ENCODE measurements at regions not wholly inside any gene's neighbourhood (a gene's known extent, or its start where the extent isn't known, plus 50 kb on each side); places are given as distances from the start of the nearest gene placed in this dataset.
"Not testable (repeated sequence)": the region's sequence is repeated elsewhere in the genome, so short reads cannot be mapped to it uniquely, and the experiment has no call there.

- not testable (repeated sequence) for H3K27me3 Mint-ChIP-seq (ENCODE audit: low read depth in 3 of 3)
- WGBS (ENCODE audit: insufficient coverage): no CpG with 5 or more reads among the region's 2 CpGs
These were observed 775.1 kb upstream of the TPTE start for GRCh38 chr21:9746311-9746710.

GRCh38 chr21:9746831-9747606 is 774.4 kb upstream of the TPTE start:
- H3K79me2 ChIP-seq (ENCODE audit: insufficient read depth, low read length); H3K4me3 Mint-ChIP-seq; H3K36me3 Mint-ChIP-seq; DNase-seq; intact Hi-C loops (cut with micrococcal nuclease); H3K4me1 Mint-ChIP-seq; H3K9ac ChIP-seq (ENCODE audit: insufficient read depth, low read length, poor library complexity, severe bottlenecking); H2AFZ ChIP-seq (ENCODE audit: insufficient read depth, low read depth, low read length, poor library complexity, severe bottlenecking); H3K27me3 ChIP-seq (ENCODE audit: control insufficient read depth in 2 of 2, insufficient read depth in 2 of 2, low read length in 2 of 2); H4K20me1 ChIP-seq (ENCODE audit: insufficient read depth, low read length); H3K9me3 Mint-ChIP-seq; H3K27ac ChIP-seq (ENCODE audit: low read depth in 1 of 2, low read length in 2 of 2); H3K36me3 ChIP-seq (replicated peaks in 1 of 2; ENCODE audit: control insufficient read depth in 1 of 2, insufficient read depth in 2 of 2, low read length in 2 of 2); H3K4me3 ChIP-seq (replicated peaks in 1 of 3; ENCODE audit: low read depth in 2 of 3, low read length in 3 of 3); H3K27ac Mint-ChIP-seq; H3K4me1 ChIP-seq (ENCODE audit: control insufficient read depth in 1 of 2, insufficient read depth in 2 of 2, low read length in 2 of 2); H3K27me3 Mint-ChIP-seq (ENCODE audit: low read depth in 3 of 3); H3K4me2 ChIP-seq (replicated peaks; ENCODE audit: extremely low read depth, low read length, poor library complexity, severe bottlenecking): not testable (repeated sequence)
- peaks cover 67 to 70% of the 10 kb centered on the region in 2 donors for H3K9me3 ChIP-seq (replicated peaks in 1 of 2; ENCODE audit: control insufficient read depth in 1 of 2, insufficient read depth in 1 of 2, low read length in 2 of 2)
- WGBS (ENCODE audit: insufficient coverage): 87% methylated on average over 3 of the region's 8 CpGs

More at GRCh38 chr21:9746311-9746710, 775.1 kb upstream of the TPTE start:
- H3K9me3 Mint-ChIP-seq: peaks cover 2 to 13% (median 5%) of the 10 kb centered on the region in 7 donors
- H3K4me3 Mint-ChIP-seq; H3K36me3 ChIP-seq (replicated peaks in 1 of 2; ENCODE audit: control insufficient read depth in 1 of 2, insufficient read depth in 2 of 2, low read length in 2 of 2); H3K9ac ChIP-seq (ENCODE audit: insufficient read depth, low read length, poor library complexity, severe bottlenecking); DNase-seq; H3K4me2 ChIP-seq (replicated peaks; ENCODE audit: extremely low read depth, low read length, poor library complexity, severe bottlenecking); H3K4me1 Mint-ChIP-seq; H2AFZ ChIP-seq (ENCODE audit: insufficient read depth, low read depth, low read length, poor library complexity, severe bottlenecking); H4K20me1 ChIP-seq (ENCODE audit: insufficient read depth, low read length); H3K79me2 ChIP-seq (ENCODE audit: insufficient read depth, low read length); H3K4me3 ChIP-seq (replicated peaks in 1 of 3; ENCODE audit: low read depth in 2 of 3, low read length in 3 of 3); H3K27ac ChIP-seq (ENCODE audit: low read depth in 1 of 2, low read length in 2 of 2); H3K27ac Mint-ChIP-seq; H3K4me1 ChIP-seq (ENCODE audit: control insufficient read depth in 1 of 2, insufficient read depth in 2 of 2, low read length in 2 of 2); H3K36me3 Mint-ChIP-seq; H3K27me3 ChIP-seq (ENCODE audit: control insufficient read depth in 2 of 2, insufficient read depth in 2 of 2, low read length in 2 of 2); intact Hi-C loops (cut with micrococcal nuclease): not testable (repeated sequence)
- peaks cover 62 to 69% of the 10 kb centered on the region in 2 donors for H3K9me3 ChIP-seq (replicated peaks in 1 of 2; ENCODE audit: control insufficient read depth in 1 of 2, insufficient read depth in 1 of 2, low read length in 2 of 2)

DNA sequence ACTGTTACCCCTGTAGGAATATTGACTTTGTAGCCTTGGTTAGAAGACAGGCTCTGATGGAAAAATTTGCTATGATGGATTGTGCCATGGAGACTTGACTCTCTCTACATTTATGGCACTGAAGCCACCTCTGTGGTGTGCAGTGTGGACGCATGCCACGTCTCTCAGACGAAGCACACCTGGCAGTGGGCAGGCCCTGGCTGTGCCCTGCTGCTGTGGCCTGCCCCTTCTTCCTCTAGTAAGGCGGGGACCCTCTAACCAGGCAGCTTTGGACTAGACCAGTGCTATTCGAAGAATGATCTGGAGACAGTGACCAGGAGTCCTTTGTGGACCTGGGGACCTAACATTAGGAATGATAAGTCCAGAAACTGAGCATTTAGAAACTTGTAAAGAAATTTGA is 773.5 kb upstream of the TPTE start:
- H3K4me2 ChIP-seq (replicated peaks; ENCODE audit: extremely low read depth, low read length, poor library complexity, severe bottlenecking); H3K9ac ChIP-seq (ENCODE audit: insufficient read depth, low read length, poor library complexity, severe bottlenecking); H2AFZ ChIP-seq (ENCODE audit: insufficient read depth, low read depth, low read length, poor library complexity, severe bottlenecking); DNase-seq; H3K4me1 Mint-ChIP-seq; H3K36me3 Mint-ChIP-seq; H3K4me1 ChIP-seq (ENCODE audit: control insufficient read depth in 1 of 2, insufficient read depth in 2 of 2, low read length in 2 of 2); H3K27ac Mint-ChIP-seq; intact Hi-C loops (cut with micrococcal nuclease); H3K27ac ChIP-seq (ENCODE audit: low read depth in 1 of 2, low read length in 2 of 2); H3K4me3 ChIP-seq (replicated peaks in 1 of 3; ENCODE audit: low read depth in 2 of 3, low read length in 3 of 3); H4K20me1 ChIP-seq (ENCODE audit: insufficient read depth, low read length); H3K9me3 Mint-ChIP-seq; H3K27me3 Mint-ChIP-seq (ENCODE audit: low read depth in 3 of 3); H3K4me3 Mint-ChIP-seq; H3K27me3 ChIP-seq (ENCODE audit: control insufficient read depth in 2 of 2, insufficient read depth in 2 of 2, low read length in 2 of 2); H3K36me3 ChIP-seq (replicated peaks in 1 of 2; ENCODE audit: control insufficient read depth in 1 of 2, insufficient read depth in 2 of 2, low read length in 2 of 2); H3K79me2 ChIP-seq (ENCODE audit: insufficient read depth, low read length): not testable (repeated sequence)
- WGBS (ENCODE audit: insufficient coverage): 75% methylated on average over 4 of the region's 5 CpGs
- peaks cover 70 to 77% of the 10 kb centered on the region in 2 donors for H3K9me3 ChIP-seq (replicated peaks in 1 of 2; ENCODE audit: control insufficient read depth in 1 of 2, insufficient read depth in 1 of 2, low read length in 2 of 2)

- H3K4me1 Mint-ChIP-seq; H3K27ac Mint-ChIP-seq; H3K4me1 ChIP-seq (ENCODE audit: control insufficient read depth in 1 of 2, insufficient read depth in 2 of 2, low read length in 2 of 2); H3K4me3 ChIP-seq (replicated peaks in 1 of 3; ENCODE audit: low read depth in 2 of 3, low read length in 3 of 3); H3K27me3 Mint-ChIP-seq (ENCODE audit: low read depth in 3 of 3); H3K27me3 ChIP-seq (ENCODE audit: control insufficient read depth in 2 of 2, insufficient read depth in 2 of 2, low read length in 2 of 2); H2AFZ ChIP-seq (ENCODE audit: insufficient read depth, low read depth, low read length, poor library complexity, severe bottlenecking); H3K27ac ChIP-seq (ENCODE audit: low read depth in 1 of 2, low read length in 2 of 2); intact Hi-C loops (cut with micrococcal nuclease); H3K79me2 ChIP-seq (ENCODE audit: insufficient read depth, low read length); H3K9me3 Mint-ChIP-seq; H3K36me3 Mint-ChIP-seq; H3K36me3 ChIP-seq (replicated peaks in 1 of 2; ENCODE audit: control insufficient read depth in 1 of 2, insufficient read depth in 2 of 2, low read length in 2 of 2); H3K4me3 Mint-ChIP-seq; H3K9ac ChIP-seq (ENCODE audit: insufficient read depth, low read length, poor library complexity, severe bottlenecking); H3K4me2 ChIP-seq (replicated peaks; ENCODE audit: extremely low read depth, low read length, poor library complexity, severe bottlenecking); H4K20me1 ChIP-seq (ENCODE audit: insufficient read depth, low read length); DNase-seq: not testable (repeated sequence)
- 55% methylated on average over 4 of the region's 4 CpGs for WGBS (ENCODE audit: insufficient coverage)
- peaks cover 73 to 79% of the 10 kb centered on the region in 2 donors for H3K9me3 ChIP-seq (replicated peaks in 1 of 2; ENCODE audit: control insufficient read depth in 1 of 2, insufficient read depth in 1 of 2, low read length in 2 of 2)
These were observed 772.9 kb upstream of the TPTE start for GRCh38 chr21:9748451-9748850.

Measured in CD14-positive monocyte (primary cell).